ENCODE measurements at regions not wholly inside any gene's neighbourhood (a gene's known extent, or its start where the extent isn't known, plus 50 kb on each side); places are given as distances from the start of the nearest gene placed in this dataset.

- in situ Hi-C loops (cut with HindIII; ENCODE audit: low pct_unique_long_range_greater_than_20kb, low sequenced_read_pairs): no loop called here
Observed at GRCh38 chr18:77949355-77949973, 699.8 kb downstream of the GALR1 start.

GRCh38 chr18:77959248-77959647 is 709.6 kb downstream of the GALR1 start:
- DNase-seq (ENCODE audit: low read depth in 1 of 2, low spot score in 1 of 2): no peak

More at GRCh38 chr18:77949355-77949973, 699.8 kb downstream of the GALR1 start:
- TF ChIP-seq JUND (IDR thresholded peaks at IDR 0.05; ENCODE audit: low read depth): no peak
- no peak for DNase-seq (ENCODE audit: low read depth in 1 of 2, low spot score in 1 of 2)

GRCh38 chr18:77960791-77961410 is 711.3 kb downstream of the GALR1 start:
- TF ChIP-seq JUND (IDR thresholded peaks at IDR 0.05; ENCODE audit: low read depth): no peak
- in situ Hi-C loops (cut with HindIII; ENCODE audit: low pct_unique_long_range_greater_than_20kb, low sequenced_read_pairs): no loop called here

More at GRCh38 chr18:77959248-77959647, 709.6 kb downstream of the GALR1 start:
- TF ChIP-seq JUND (IDR thresholded peaks at IDR 0.05; ENCODE audit: low read depth): no peak
- in situ Hi-C loops (cut with HindIII; ENCODE audit: low pct_unique_long_range_greater_than_20kb, low sequenced_read_pairs): no loop called here

GRCh38 chr18:77967071-77967470 is 717.4 kb downstream of the GALR1 start:
- DNase-seq (ENCODE audit: low read depth in 1 of 2, low spot score in 1 of 2): no peak
- TF ChIP-seq JUND (IDR thresholded peaks at IDR 0.05; ENCODE audit: low read depth): no peak
- in situ Hi-C loops (cut with HindIII; ENCODE audit: low pct_unique_long_range_greater_than_20kb, low sequenced_read_pairs): no loop called here

More at GRCh38 chr18:77960791-77961410, 711.3 kb downstream of the GALR1 start:
- no peak for DNase-seq (ENCODE audit: low read depth in 1 of 2, low spot score in 1 of 2)

GRCh38 chr18:77967791-77968190 is 718.1 kb downstream of the GALR1 start:
- no peak for TF ChIP-seq JUND (IDR thresholded peaks at IDR 0.05; ENCODE audit: low read depth)
- DNase-seq (ENCODE audit: low read depth in 1 of 2, low spot score in 1 of 2): no peak
- in situ Hi-C loops (cut with HindIII; ENCODE audit: low pct_unique_long_range_greater_than_20kb, low sequenced_read_pairs): no loop called here

GRCh38 chr18:77969972-77970371 is 720.3 kb downstream of the GALR1 start:
- no peak for TF ChIP-seq JUND (IDR thresholded peaks at IDR 0.05; ENCODE audit: low read depth)
- DNase-seq (ENCODE audit: low read depth in 1 of 2, low spot score in 1 of 2): no peak
- in situ Hi-C loops (cut with HindIII; ENCODE audit: low pct_unique_long_range_greater_than_20kb, low sequenced_read_pairs): no loop called here

- in situ Hi-C loops (cut with HindIII; ENCODE audit: low pct_unique_long_range_greater_than_20kb, low sequenced_read_pairs): no loop called here
- DNase-seq (ENCODE audit: low read depth in 1 of 2, low spot score in 1 of 2): no peak
- no peak for TF ChIP-seq JUND (IDR thresholded peaks at IDR 0.05; ENCODE audit: low read depth)
Observed at GRCh38 chr18:77970814-77971213, 721.2 kb downstream of the GALR1 start.

GRCh38 chr18:77973745-77974144 is 724.1 kb downstream of the GALR1 start:
- no peak for TF ChIP-seq JUND (IDR thresholded peaks at IDR 0.05; ENCODE audit: low read depth)
- in situ Hi-C loops (cut with HindIII; ENCODE audit: low pct_unique_long_range_greater_than_20kb, low sequenced_read_pairs): no loop called here
- DNase-seq (ENCODE audit: low read depth in 1 of 2, low spot score in 1 of 2): no peak

- TF ChIP-seq JUND (IDR thresholded peaks at IDR 0.05; ENCODE audit: low read depth): no peak
- no peak for DNase-seq (ENCODE audit: low read depth in 1 of 2, low spot score in 1 of 2)
- in situ Hi-C loops (cut with HindIII; ENCODE audit: low pct_unique_long_range_greater_than_20kb, low sequenced_read_pairs): no loop called here
Observed at GRCh38 chr18:77974329-77974728, 724.7 kb downstream of the GALR1 start.

GRCh38 chr18:77977331-77977730 is 727.7 kb downstream of the GALR1 start:
- in situ Hi-C loops (cut with HindIII; ENCODE audit: low pct_unique_long_range_greater_than_20kb, low sequenced_read_pairs): no loop called here

GRCh38 chr18:77980275-77980674 is 730.6 kb downstream of the GALR1 start:
- TF ChIP-seq JUND (IDR thresholded peaks at IDR 0.05; ENCODE audit: low read depth): no peak
- in situ Hi-C loops (cut with HindIII; ENCODE audit: low pct_unique_long_range_greater_than_20kb, low sequenced_read_pairs): no loop called here
- no peak for DNase-seq (ENCODE audit: low read depth in 1 of 2, low spot score in 1 of 2)

More at GRCh38 chr18:77977331-77977730, 727.7 kb downstream of the GALR1 start:
- no peak for DNase-seq (ENCODE audit: low read depth in 1 of 2, low spot score in 1 of 2)
- TF ChIP-seq JUND (IDR thresholded peaks at IDR 0.05; ENCODE audit: low read depth): no peak

- DNase-seq (ENCODE audit: low read depth in 1 of 2, low spot score in 1 of 2): no peak
- in situ Hi-C loops (cut with HindIII; ENCODE audit: low pct_unique_long_range_greater_than_20kb, low sequenced_read_pairs): no loop called here
- TF ChIP-seq JUND (IDR thresholded peaks at IDR 0.05; ENCODE audit: low read depth): no peak
Observed at GRCh38 chr18:77981874-77982273, 732.2 kb downstream of the GALR1 start.

GRCh38 chr18:77983270-77983669 is 733.6 kb downstream of the GALR1 start:
- in situ Hi-C loops (cut with HindIII; ENCODE audit: low pct_unique_long_range_greater_than_20kb, low sequenced_read_pairs): no loop called here
- TF ChIP-seq JUND (IDR thresholded peaks at IDR 0.05; ENCODE audit: low read depth): no peak
- no peak for DNase-seq (ENCODE audit: low read depth in 1 of 2, low spot score in 1 of 2)

Data from T47D (cell line).